RWPE1 (cell line): ENCODE measurements at regions not wholly inside any gene's neighbourhood (a gene's known extent, or its start where the extent isn't known, plus 50 kb on each side); places are given as distances from the start of the nearest gene placed in this dataset.

ENCODE experiments used
- CTCF ChIA-PET: fragments of 350-600 bp; sonication (Branson Sonifier 250); formaldehyde crosslinking; extraction: SDS; loops from one replicate; lab custom pipeline; 2021; lab: Yijun Ruan, JAX
- POLR2A ChIA-PET: fragments of 400-600 bp; formaldehyde crosslinking; extraction: SDS; loops from one replicate; lab custom pipeline; 2020; ENCODE audit warnings: antibody characterized with exemption; ENCODE audit not compliant: low non-redundant PET; lab: Yijun Ruan, JAX
- DNase-seq: peaks from one replicate; pipeline ENCODE4 v3.0.0; 2012; ENCODE audit warnings: low spot score
- H3K27ac ChIP-seq: fragments of 450-650 bp; 2 replicates; pipeline ENCODE4 v1.5.1; 2017
- TF ChIP-seq, protein P1 (sequence below): fragments of 450-650 bp; conservative IDR thresholded peaks from 2 replicates; pipeline ENCODE4 v1.5.1; 2017; ENCODE audit warnings: low read depth, mild to moderate bottlenecking

DNA sequence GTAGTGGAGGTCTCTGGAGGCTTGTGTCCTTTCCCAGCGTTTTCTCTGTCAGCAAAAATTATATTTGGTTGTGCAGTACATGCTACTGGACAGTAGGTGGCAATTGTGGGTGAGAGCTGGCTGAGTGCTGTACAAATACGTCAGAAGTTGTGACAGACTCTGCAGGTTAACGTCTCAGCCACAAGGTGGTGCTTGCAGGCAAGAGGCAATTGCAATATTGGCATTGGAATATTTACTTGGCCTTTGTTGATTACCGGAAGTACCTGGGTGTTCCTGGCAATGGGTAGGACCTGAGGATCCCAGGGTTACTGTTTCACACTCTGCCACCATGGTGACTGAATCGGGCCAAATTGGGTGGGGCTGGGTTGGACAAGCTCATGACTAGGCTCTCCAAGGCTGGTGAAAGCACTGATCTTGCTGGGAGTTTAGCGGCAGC is 333.9 kb upstream of the LMO3 start:
- H3K27ac ChIP-seq, result no peak overlapping the region
- POLR2A ChIA-PET, result no interaction called here
- DNase-seq, result peak; percentile 59
- CTCF ChIA-PET, result interaction anchor here (0.5 to 1.0 kb wide), 7 partner anchors 38 to 1752 kb away, joined by 3 to 7 read pairs (median 3); no protein-coding TSS in a partner anchor
- TF ChIP-seq, protein P1, sequence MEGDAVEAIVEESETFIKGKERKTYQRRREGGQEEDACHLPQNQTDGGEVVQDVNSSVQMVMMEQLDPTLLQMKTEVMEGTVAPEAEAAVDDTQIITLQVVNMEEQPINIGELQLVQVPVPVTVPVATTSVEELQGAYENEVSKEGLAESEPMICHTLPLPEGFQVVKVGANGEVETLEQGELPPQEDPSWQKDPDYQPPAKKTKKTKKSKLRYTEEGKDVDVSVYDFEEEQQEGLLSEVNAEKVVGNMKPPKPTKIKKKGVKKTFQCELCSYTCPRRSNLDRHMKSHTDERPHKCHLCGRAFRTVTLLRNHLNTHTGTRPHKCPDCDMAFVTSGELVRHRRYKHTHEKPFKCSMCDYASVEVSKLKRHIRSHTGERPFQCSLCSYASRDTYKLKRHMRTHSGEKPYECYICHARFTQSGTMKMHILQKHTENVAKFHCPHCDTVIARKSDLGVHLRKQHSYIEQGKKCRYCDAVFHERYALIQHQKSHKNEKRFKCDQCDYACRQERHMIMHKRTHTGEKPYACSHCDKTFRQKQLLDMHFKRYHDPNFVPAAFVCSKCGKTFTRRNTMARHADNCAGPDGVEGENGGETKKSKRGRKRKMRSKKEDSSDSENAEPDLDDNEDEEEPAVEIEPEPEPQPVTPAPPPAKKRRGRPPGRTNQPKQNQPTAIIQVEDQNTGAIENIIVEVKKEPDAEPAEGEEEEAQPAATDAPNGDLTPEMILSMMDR, result peak; percentile 41

DNA sequence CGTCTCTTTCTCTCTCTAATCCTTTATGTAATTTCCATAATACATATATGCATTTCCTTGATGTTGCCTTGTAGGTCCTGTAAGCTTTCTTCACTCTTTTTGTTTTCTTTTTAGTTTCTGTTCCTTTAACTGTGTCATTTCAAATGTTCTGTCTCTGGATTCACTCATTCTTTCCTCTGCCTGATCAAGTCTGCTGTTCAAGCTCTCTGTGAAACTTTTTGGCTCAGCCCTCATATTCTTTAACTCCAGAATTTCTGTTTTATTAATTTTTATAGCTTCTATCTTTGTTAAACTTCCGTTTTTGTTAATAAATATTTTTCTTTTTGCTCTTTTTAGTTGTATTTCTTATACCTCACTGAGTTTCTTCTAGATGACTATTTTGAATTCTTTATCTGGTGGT is 321.3 kb upstream of the LMO3 start:
- TF ChIP-seq, protein P1, result no peak
- ChIA-PET CTCF (no interaction called here), POLR2A (no interaction called here)
- no peak overlapping the region for H3K27ac ChIP-seq
- no peak for DNase-seq

DNA sequence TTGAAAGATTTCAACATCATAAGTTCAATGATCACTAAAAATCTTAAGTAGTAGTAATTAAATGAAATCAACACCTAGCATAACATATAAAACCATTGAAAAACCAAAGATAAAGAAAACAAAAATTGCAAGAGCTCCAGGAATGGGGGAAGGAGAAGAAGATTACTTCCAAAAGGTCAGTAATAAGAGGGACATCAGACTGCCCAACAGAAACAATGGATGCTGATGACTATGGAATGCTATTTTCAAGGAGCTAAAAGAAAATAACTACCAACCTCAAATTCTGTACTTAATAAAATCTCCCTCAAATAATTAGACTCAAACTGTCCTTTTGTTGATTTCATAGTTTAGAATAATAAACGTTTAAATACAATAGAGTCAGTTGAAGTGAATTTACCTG is 314.5 kb upstream of the LMO3 start:
- CTCF ChIA-PET, result interaction anchor here (0.7 kb wide), 1 partner anchor 52 kb away, joined by 3 read pairs; no protein-coding TSS in a partner anchor
- TF ChIP-seq, protein P1, result no peak
- POLR2A ChIA-PET, result no interaction called here
- no peak for DNase-seq
- H3K27ac ChIP-seq, result no peak overlapping the region

GRCh38 chr12:16919551-16919950 is 313.6 kb upstream of the LMO3 start:
- TF ChIP-seq, protein P1, result no peak
- H3K27ac ChIP-seq, result no peak overlapping the region
- no peak for DNase-seq
- ChIA-PET CTCF (interaction anchor here (0.7 kb wide), 1 partner anchor 312 kb away, joined by 4 read pairs; no protein-coding TSS in a partner anchor), POLR2A (no interaction called here)

DNA sequence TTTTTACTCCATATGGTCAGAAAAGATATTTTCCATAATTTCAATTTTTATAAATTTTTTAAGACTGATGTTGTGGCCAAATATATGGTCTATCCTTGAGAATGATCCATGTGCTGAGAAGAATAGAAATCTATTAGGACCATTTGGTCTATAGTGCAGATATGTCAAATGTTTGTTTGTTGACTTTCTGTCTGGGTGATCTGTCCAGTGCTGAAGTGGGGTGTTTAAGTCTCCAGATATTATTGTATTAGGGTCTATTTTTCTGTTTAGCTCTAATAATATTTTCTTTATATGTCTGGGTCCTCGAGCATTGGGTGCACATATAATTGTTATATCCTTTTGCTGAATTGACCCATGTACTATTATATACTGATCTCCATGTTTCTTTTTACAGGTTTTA is 308.9 kb upstream of the LMO3 start:
- H3K27ac ChIP-seq, result no peak overlapping the region
- CTCF ChIA-PET, result no interaction called here
- TF ChIP-seq, protein P1, result no peak
- POLR2A ChIA-PET, result no interaction called here
- DNase-seq, result no peak

DNA sequence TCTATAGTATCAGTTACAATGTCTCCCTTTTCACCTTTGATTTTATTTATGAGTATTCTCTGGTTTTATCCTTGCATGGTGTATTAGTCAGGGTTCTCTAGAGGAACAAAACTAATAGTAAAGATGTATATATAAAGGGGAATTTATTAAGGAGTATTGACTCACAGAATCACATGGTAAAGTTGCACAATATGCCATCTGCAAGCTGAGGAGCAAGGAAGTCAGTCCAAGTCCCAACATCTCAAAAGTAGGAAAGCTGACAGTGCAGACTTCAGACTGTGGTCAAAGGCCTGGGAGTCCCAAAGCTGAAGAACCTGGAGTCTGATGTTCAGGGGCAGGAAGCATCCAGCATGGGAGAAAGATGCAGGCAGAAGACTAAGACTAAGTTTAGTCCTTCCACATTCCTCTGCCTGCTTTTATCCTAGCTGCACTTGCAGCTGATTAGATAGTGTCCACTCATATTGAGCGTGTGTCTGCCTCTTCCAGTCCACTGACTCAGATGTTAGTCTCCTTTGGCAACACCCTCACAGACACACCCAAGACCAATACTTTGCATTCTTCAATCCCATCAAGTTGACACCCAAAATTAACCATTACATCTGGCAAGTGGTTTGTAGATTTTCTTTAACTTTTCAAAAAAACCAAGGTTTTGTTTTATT is 308.0 kb upstream of the LMO3 start:
- ChIA-PET POLR2A (no interaction called here), CTCF (no interaction called here)
- TF ChIP-seq, protein P1, result no peak
- no peak overlapping the region for H3K27ac ChIP-seq
- no peak for DNase-seq
